CD4-positive, alpha-beta T cell treated with Interleukin-12 subunit alpha and Interleukin-12 subunit beta, for 1 hour (primary cell): ENCODE measurements at regions not wholly inside any gene's neighbourhood (a gene's known extent, or its start where the extent isn't known, plus 50 kb on each side); places are given as distances from the start of the nearest gene placed in this dataset.
"Not testable (repeated sequence)": the region's sequence is repeated elsewhere in the genome, so short reads cannot be mapped to it uniquely, and the experiment has no call there.

Source experiments
- DNase-seq: peaks from one replicate; pipeline ENCODE4 v3.0.0-alpha.2; 2020

GRCh38 chr2:181737302-181737701 is 57.0 kb upstream of the NEUROD1 start:
- DNase-seq = not testable (repeated sequence)

GRCh38 chr2:181738074-181738473 is 57.8 kb upstream of the NEUROD1 start:
- no peak for DNase-seq

GRCh38 chr2:181738563-181738962 is 58.2 kb upstream of the NEUROD1 start:
- DNase-seq = no peak

- no peak for DNase-seq
Measured at GRCh38 chr2:181741756-181742155, 61.4 kb upstream of the NEUROD1 start.

GRCh38 chr2:181742361-181742760 is 62.0 kb upstream of the NEUROD1 start:
- no peak for DNase-seq

GRCh38 chr2:181742922-181743722 is 62.8 kb upstream of the NEUROD1 start:
- DNase-seq = peak; percentile 41

GRCh38 chr2:181743723-181744031 is 63.4 kb upstream of the NEUROD1 start:
- no peak for DNase-seq

GRCh38 chr2:181745796-181746540 is 65.7 kb upstream of the NEUROD1 start:
- no peak for DNase-seq

GRCh38 chr2:181746844-181747243 is 66.5 kb upstream of the NEUROD1 start:
- DNase-seq = no peak

GRCh38 chr2:181750305-181750704 is 70.0 kb upstream of the NEUROD1 start:
- DNase-seq = no peak

GRCh38 chr2:181751266-181752030 is 71.1 kb upstream of the NEUROD1 start:
- no peak for DNase-seq

- no peak for DNase-seq
Measured at GRCh38 chr2:181752301-181752700, 72.0 kb upstream of the NEUROD1 start.

GRCh38 chr2:181753686-181754085 is 73.4 kb upstream of the NEUROD1 start:
- DNase-seq = no peak

- DNase-seq = no peak
Measured at GRCh38 chr2:181754105-181754504, 73.8 kb upstream of the NEUROD1 start.

GRCh38 chr2:181755181-181755580 is 74.9 kb upstream of the NEUROD1 start:
- DNase-seq = no peak

GRCh38 chr2:181760521-181760920 is 80.2 kb upstream of the NEUROD1 start:
- DNase-seq = no peak

- no peak for DNase-seq
Measured at GRCh38 chr2:181761175-181761574, 80.9 kb upstream of the NEUROD1 start.

- DNase-seq = no peak
Measured at GRCh38 chr2:181762000-181762399, 81.7 kb upstream of the NEUROD1 start.

GRCh38 chr2:181762848-181763247 is 82.5 kb upstream of the NEUROD1 start:
- DNase-seq = no peak

GRCh38 chr2:181763423-181763822 is 83.1 kb upstream of the NEUROD1 start:
- DNase-seq = no peak

- DNase-seq = no peak
Measured at GRCh38 chr2:181764095-181764963, 84.0 kb upstream of the NEUROD1 start.

- no peak for DNase-seq
Measured at GRCh38 chr2:181766129-181766528, 85.8 kb upstream of the NEUROD1 start.

- no peak for DNase-seq
Measured at GRCh38 chr2:181770150-181770549, 89.8 kb upstream of the NEUROD1 start.
